Endothelial cell of umbilical vein (primary cell): ENCODE measurements at regions not wholly inside any gene's neighbourhood (a gene's known extent, or its start where the extent isn't known, plus 50 kb on each side); places are given as distances from the start of the nearest gene placed in this dataset.

Experiments used
- CTCF ChIP-seq, 2 donors: IDR thresholded peaks; 1 replicate in 1 of 2; 2 replicates in 1 of 2; pipeline ENCODE4 v1.5.1; 2011; ENCODE audit warnings: low read length in 2 of 2, mild to moderate bottlenecking in 2 of 2, moderate library complexity in 2 of 2, control low read depth in 1 of 2, inconsistent platforms in 1 of 2, low read depth in 1 of 2; ENCODE audit not compliant: insufficient read depth in 1 of 2; ENCODE audit errors: extremely low read depth in 1 of 2
- EZH2 ChIP-seq: IDR thresholded peaks from 2 replicates; pipeline ENCODE4 v1.6.1; 2012; ENCODE audit warnings: borderline replicate concordance, low read depth, mild to moderate bottlenecking, moderate library complexity, low read length, inconsistent platforms; ENCODE audit not compliant: severe bottlenecking
- FOS ChIP-seq: IDR thresholded peaks from 2 replicates; pipeline ENCODE4 v1.6.1; 2011; ENCODE audit warnings: mild to moderate bottlenecking, low read length, moderate library complexity, borderline replicate concordance; ENCODE audit not compliant: insufficient read depth
- GATA2 ChIP-seq: IDR thresholded peaks from 2 replicates; pipeline ENCODE4 v1.7.0; 2011; ENCODE audit warnings: low read depth, mild to moderate bottlenecking, moderate library complexity, mixed read lengths, low read length; ENCODE audit not compliant: insufficient read length, insufficient read depth
- JUN ChIP-seq: IDR thresholded peaks from 2 replicates; pipeline ENCODE4 v1.6.1; 2011; ENCODE audit warnings: borderline replicate concordance, low read depth; ENCODE audit not compliant: insufficient read length, insufficient read depth
- MAX ChIP-seq: IDR thresholded peaks from 2 replicates; pipeline ENCODE4 v1.6.1; 2011; ENCODE audit not compliant: insufficient read depth, insufficient read length
- MYC ChIP-seq: IDR thresholded peaks from one replicate; pipeline ENCODE4 v1.6.1; 2011; ENCODE audit warnings: mild to moderate bottlenecking, low read depth, low read length
- POLR2A ChIP-seq: IDR thresholded peaks from 2 replicates; pipeline ENCODE4 v1.6.1; 2012; ENCODE audit warnings: low read depth, mild to moderate bottlenecking, control low read depth, low read length
- POLR2AphosphoS5 ChIP-seq: IDR thresholded peaks from 2 replicates; pipeline ENCODE4 v1.6.1; 2012; ENCODE audit warnings: low read depth, mild to moderate bottlenecking, control low read depth, low read length, moderate library complexity; ENCODE audit not compliant: insufficient read depth

GRCh38 chr13:89486065-89486464 lies 1814.9 kb downstream of the SLITRK5 start:
- TF ChIP-seq CTCF (IDR thresholded peaks at IDR 0.05; ENCODE audit: extremely low read depth in 1 of 2, insufficient read depth in 1 of 2, low read depth in 1 of 2, low read length in 2 of 2) (no peak), POLR2A (no peak), POLR2AphosphoS5 (no peak), EZH2 (no peak), FOS (no peak), JUN (no peak), MAX (no peak), MYC (no peak), GATA2 (no peak)
